Ovary (tissue), 3 donors: ENCODE measurements at regions not wholly inside any gene's neighbourhood (a gene's known extent, or its start where the extent isn't known, plus 50 kb on each side); places are given as distances from the start of the nearest gene placed in this dataset.

Experiments used
- EP300 ChIP-seq: sonication (generic); formaldehyde crosslinking; IDR thresholded peaks from one replicate; pipeline ENCODE4 v1.6.1; 2017; ENCODE audit warnings: antibody characterized with exemption
- POLR2A ChIP-seq: fragments of 450-650 bp; IDR thresholded peaks from one replicate; pipeline ENCODE4 v1.6.1; 2017; ENCODE audit warnings: antibody characterized with exemption, mild to moderate bottlenecking, moderate library complexity
- TF ChIP-seq, protein P1 (sequence below), 3 donors: fragments of 450-650 bp in 2 of 3; fragments of 200-600 bp in 1 of 3; IDR thresholded peaks; one replicate each; pipeline versions ENCODE4 v1.5.1 to v1.8.0; 2016 to 2022; ENCODE audit warnings: antibody characterized with exemption in 3 of 3, mild to moderate bottlenecking in 1 of 3
- donor health status: DM: no; HTN: no; CAD: no.

DNA sequence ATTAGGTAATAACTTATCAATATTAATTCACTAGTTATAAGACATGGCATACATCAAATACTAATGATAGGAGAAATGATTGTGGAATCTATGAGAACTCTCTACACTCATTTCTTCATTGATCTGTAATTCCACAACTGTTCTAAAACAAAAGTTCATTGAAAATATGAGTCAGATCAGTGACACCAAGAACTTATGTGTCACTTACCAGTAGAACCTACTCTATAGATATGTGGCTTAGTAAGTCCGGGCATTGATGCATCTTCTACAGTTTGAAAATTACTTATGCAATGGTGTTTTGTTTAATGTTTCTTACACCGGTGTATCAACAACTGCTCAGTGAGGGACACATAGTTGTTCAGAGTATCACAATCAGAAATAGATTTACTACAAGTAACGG lies 520.3 kb downstream of the ARAP2 start:
- TF ChIP-seq EP300 (no peak), POLR2A (no peak)
- TF ChIP-seq, protein P1, sequence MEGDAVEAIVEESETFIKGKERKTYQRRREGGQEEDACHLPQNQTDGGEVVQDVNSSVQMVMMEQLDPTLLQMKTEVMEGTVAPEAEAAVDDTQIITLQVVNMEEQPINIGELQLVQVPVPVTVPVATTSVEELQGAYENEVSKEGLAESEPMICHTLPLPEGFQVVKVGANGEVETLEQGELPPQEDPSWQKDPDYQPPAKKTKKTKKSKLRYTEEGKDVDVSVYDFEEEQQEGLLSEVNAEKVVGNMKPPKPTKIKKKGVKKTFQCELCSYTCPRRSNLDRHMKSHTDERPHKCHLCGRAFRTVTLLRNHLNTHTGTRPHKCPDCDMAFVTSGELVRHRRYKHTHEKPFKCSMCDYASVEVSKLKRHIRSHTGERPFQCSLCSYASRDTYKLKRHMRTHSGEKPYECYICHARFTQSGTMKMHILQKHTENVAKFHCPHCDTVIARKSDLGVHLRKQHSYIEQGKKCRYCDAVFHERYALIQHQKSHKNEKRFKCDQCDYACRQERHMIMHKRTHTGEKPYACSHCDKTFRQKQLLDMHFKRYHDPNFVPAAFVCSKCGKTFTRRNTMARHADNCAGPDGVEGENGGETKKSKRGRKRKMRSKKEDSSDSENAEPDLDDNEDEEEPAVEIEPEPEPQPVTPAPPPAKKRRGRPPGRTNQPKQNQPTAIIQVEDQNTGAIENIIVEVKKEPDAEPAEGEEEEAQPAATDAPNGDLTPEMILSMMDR (IDR thresholded peaks at IDR 0.05) = no peak
